SK-N-MC (cell line): ENCODE measurements at regions not wholly inside any gene's neighbourhood (a gene's known extent, or its start where the extent isn't known, plus 50 kb on each side); places are given as distances from the start of the nearest gene placed in this dataset.

ENCODE experiments used
- DNase-seq: peaks from one replicate; pipeline ENCODE4 v3.0.0-alpha.2; 2011; ENCODE audit warnings: low read depth, low spot score
- H3K27ac ChIP-seq: fragments of 200-600 bp; sonication (generic); 2 replicates; pipeline ENCODE4 v1.5.1; 2016; ENCODE audit warnings: mixed run types
- H3K36me3 ChIP-seq: fragments of 200-600 bp; sonication (generic); 2 replicates; pipeline ENCODE4 v1.6.1; 2017; ENCODE audit warnings: antibody characterized with exemption, low read length, mixed read lengths; ENCODE audit not compliant: insufficient read depth
- H3K4me3 ChIP-seq: fragments of 200-600 bp; sonication (generic); 2 replicates; pipeline ENCODE4 v1.5.1; 2016
- H3K9ac ChIP-seq: fragments of 200-600 bp; sonication (generic); 2 replicates; pipeline ENCODE4 v1.8.0; 2017; ENCODE audit warnings: mixed run types, mixed read lengths; ENCODE audit not compliant: insufficient read length
- H3K9me3 ChIP-seq: fragments of 200-600 bp; sonication (generic); 2 replicates; pipeline ENCODE4 v1.6.1; 2017; ENCODE audit warnings: low read depth, mild to moderate bottlenecking, antibody characterized with exemption, low read length, moderate library complexity, mixed read lengths
- EZH2 ChIP-seq: fragments of 200-600 bp; sonication (generic); IDR thresholded peaks from one replicate; pipeline ENCODE4 v1.6.1; 2017; ENCODE audit warnings: antibody characterized with exemption
- FOXP2 ChIP-seq: optimal IDR thresholded peaks from 2 replicates; pipeline ENCODE3; 2011; ENCODE audit warnings: mild to moderate bottlenecking, moderate library complexity; ENCODE audit not compliant: insufficient read depth; ENCODE audit errors: extremely low read length, control extremely low read depth
- POLR2AphosphoS5 ChIP-seq: IDR thresholded peaks from 2 replicates; pipeline ENCODE4 v1.6.1; 2012; ENCODE audit warnings: mild to moderate bottlenecking, low read depth, low read length, borderline replicate concordance

DNA sequence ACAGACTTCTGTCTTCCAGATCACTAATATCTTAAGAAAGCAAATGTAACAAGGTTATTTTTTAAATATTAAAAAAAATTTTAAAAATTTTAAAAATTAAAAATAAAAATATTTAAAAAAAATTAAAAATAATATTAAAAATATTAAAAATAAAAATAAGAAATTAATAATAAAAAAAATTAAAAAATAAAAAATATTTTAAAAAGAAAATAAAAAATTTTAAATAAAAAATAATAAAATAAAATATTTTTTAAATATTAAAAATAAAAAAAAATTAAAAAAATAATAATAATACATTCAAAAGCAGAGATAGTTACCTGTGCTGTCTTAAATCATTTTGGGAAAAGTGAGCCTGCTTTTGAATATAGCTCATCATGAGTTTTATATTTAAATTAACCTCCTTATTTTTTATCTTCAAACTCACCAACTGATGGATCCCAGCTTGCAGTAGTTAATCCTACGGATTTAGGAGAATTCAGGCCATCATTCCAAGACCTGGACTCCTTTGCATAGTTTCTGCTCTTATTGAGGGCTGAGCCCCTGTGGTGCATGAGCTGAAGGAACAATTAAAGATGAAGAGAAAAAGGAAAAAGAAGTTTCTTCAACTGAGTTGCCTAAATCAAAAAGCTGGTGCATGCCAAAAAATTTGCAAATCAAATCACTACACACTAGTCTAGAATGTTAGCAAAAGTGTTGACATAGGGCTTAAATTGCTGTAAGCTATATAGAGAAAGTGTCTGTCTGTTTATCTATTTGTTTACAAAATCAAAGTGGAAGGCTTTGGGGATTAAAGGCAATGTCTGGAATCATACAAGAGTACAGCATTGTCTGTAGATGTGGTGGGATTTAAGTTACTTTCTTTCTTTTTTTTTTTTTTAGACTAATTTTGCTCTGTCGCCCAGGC is 50.5 kb upstream of the ZNF438 start:
- no peak for DNase-seq
- Histone ChIP-seq H3K4me3 (no peak overlapping the region), H3K9ac (no peak overlapping the region), H3K9me3 (no peaks in the 10 kb centered on the region), H3K27ac (no peak overlapping the region), H3K36me3 (no peaks in the 10 kb centered on the region)
- TF ChIP-seq EZH2: no peak
- TF ChIP-seq FOXP2: no peak
- no peak for TF ChIP-seq POLR2AphosphoS5

GRCh38 chr10:31083765-31084184 is 52.1 kb upstream of the ZNF438 start:
- Histone ChIP-seq H3K4me3 (no peak overlapping the region), H3K36me3 (no peaks in the 10 kb centered on the region), H3K27ac (no peak overlapping the region), H3K9ac (no peak overlapping the region), H3K9me3 (no peaks in the 10 kb centered on the region)
- DNase-seq: no peak
- TF ChIP-seq EZH2 (no peak), FOXP2 (no peak)

GRCh38 chr10:31087011-31087410 is 55.3 kb upstream of the ZNF438 start:
- no peak for DNase-seq
- Histone ChIP-seq H3K36me3 (no peaks in the 10 kb centered on the region), H3K9me3 (no peaks in the 10 kb centered on the region), H3K4me3 (no peak overlapping the region), H3K9ac (no peak overlapping the region), H3K27ac (no peak overlapping the region)
- TF ChIP-seq FOXP2: no peak
- TF ChIP-seq EZH2: no peak
- no peak for TF ChIP-seq POLR2AphosphoS5

- Histone ChIP-seq H3K9ac (no peak overlapping the region), H3K9me3 (no peaks in the 10 kb centered on the region), H3K27ac (no peak overlapping the region), H3K36me3 (no peaks in the 10 kb centered on the region), H3K4me3 (no peak overlapping the region)
- no peak for DNase-seq
- TF ChIP-seq EZH2 (no peak), POLR2AphosphoS5 (no peak), FOXP2 (no peak)
Observed at GRCh38 chr10:31087851-31088250, 56.2 kb upstream of the ZNF438 start.

DNA sequence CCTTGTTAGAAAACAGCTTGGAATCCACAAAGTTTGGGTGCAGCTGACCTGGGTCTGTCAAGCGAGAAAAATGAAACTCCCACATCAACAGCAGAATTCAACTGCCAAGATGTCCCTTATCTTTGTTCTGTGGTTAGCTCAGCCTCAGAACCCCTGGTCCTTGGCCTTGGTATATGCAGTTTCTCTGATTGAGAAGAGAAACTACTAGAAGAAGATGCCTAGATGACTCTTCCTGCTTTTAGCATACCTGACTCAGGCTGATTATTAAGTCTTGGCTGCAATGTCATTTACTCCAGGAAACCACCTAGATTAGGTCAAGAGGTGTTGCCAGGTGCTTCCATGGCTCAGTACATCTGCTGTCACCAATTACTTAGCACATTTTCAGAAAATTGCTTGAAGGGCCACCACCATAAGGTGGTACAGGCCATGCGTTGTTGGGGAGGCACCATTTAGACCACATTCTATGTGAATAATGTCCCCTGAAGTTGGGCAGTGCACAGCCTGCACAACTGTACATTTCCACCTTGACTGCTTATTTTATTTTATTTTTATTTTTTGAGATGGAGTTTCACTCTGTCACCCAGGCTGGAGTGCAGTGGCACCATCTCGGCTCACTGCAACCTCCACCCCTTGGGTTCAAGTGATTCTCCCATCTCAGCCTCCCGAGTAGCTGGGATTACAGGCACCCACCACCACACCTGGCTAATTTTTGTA is 59.4 kb upstream of the ZNF438 start:
- no peak for DNase-seq

GRCh38 chr10:31095677-31096560 is 64.3 kb upstream of the ZNF438 start:
- Histone ChIP-seq H3K9me3 (no peaks in the 10 kb centered on the region), H3K27ac (no peak overlapping the region), H3K9ac (no peak overlapping the region), H3K4me3 (no peak overlapping the region), H3K36me3 (no peaks in the 10 kb centered on the region)
- TF ChIP-seq EZH2 (no peak), POLR2AphosphoS5 (no peak), FOXP2 (no peak)
- no peak for DNase-seq

More for the DNA sequence above, 59.4 kb upstream of the ZNF438 start:
- no peak for TF ChIP-seq EZH2
- TF ChIP-seq FOXP2: no peak
- no peak for TF ChIP-seq POLR2AphosphoS5
- H3K9me3 ChIP-seq: no peaks in the 10 kb centered on the region
- H3K9ac ChIP-seq: no peak overlapping the region
- no peaks in the 10 kb centered on the region for H3K36me3 ChIP-seq
- no peak overlapping the region for H3K27ac ChIP-seq
- H3K4me3 ChIP-seq: no peak overlapping the region

DNA sequence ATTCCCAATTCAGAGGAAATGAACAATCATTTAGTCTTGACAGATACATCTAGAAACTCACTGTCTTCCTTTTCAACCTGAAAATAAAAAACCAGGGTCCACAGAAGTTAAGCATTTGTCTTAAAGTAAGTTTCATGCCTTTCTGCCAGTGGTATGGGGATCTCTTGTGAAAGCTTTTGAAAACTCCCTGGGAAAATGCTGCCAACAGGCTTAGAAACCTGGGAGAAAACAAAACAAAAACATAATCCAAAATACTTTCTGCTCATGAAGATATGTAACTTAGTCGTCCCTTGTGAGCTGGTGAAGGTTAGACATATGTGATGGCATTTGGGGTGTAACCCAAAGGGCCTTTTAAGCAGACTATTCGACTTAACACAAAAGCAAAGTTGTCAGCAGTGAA is 66.4 kb upstream of the ZNF438 start:
- no peaks in the 10 kb centered on the region for H3K9me3 ChIP-seq
- H3K4me3 ChIP-seq: no peak overlapping the region
- H3K36me3 ChIP-seq: no peaks in the 10 kb centered on the region
- no peak overlapping the region for H3K9ac ChIP-seq
- TF ChIP-seq POLR2AphosphoS5 (no peak), FOXP2 (no peak), EZH2 (no peak)
- DNase-seq: no peak
- H3K27ac ChIP-seq: no peak overlapping the region

DNA sequence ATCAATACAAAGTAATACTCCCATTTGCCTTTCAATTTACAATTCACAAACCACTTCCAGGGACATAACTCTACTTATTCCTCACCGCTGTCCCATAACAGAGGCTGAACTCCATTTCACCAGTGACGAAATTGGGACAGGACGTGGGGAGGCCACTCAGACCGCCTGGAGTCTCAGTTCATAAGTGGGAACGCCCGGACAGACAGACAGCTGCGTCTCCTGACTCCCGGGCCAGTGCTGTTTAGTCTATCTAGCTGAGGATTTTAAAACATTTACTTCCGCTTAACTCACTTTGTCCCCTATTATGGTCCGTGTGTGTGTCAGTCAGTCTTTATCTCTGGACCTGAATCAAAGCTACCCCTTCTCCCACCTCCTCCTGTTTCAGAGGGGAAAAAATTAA is 67.4 kb upstream of the ZNF438 start:
- no peak overlapping the region for H3K27ac ChIP-seq
- TF ChIP-seq EZH2: no peak
- TF ChIP-seq FOXP2: no peak
- no peak for TF ChIP-seq POLR2AphosphoS5
- DNase-seq: no peak
- no peaks in the 10 kb centered on the region for H3K9me3 ChIP-seq
- H3K4me3 ChIP-seq: no peak overlapping the region
- no peak overlapping the region for H3K9ac ChIP-seq
- H3K36me3 ChIP-seq: no peaks in the 10 kb centered on the region
